SK-N-MC (cell line): ENCODE measurements at regions not wholly inside any gene's neighbourhood (a gene's known extent, or its start where the extent isn't known, plus 50 kb on each side); places are given as distances from the start of the nearest gene placed in this dataset.

ENCODE experiments used
- DNase-seq: peaks from one replicate; pipeline ENCODE4 v3.0.0-alpha.2; 2011; ENCODE audit warnings: low read depth, low spot score
- H3K27ac ChIP-seq: fragments of 200-600 bp; sonication (generic); 2 replicates; pipeline ENCODE4 v1.5.1; 2016; ENCODE audit warnings: mixed run types
- H3K36me3 ChIP-seq: fragments of 200-600 bp; sonication (generic); 2 replicates; pipeline ENCODE4 v1.6.1; 2017; ENCODE audit warnings: antibody characterized with exemption, low read length, mixed read lengths; ENCODE audit not compliant: insufficient read depth
- H3K4me3 ChIP-seq: fragments of 200-600 bp; sonication (generic); 2 replicates; pipeline ENCODE4 v1.5.1; 2016
- H3K9ac ChIP-seq: fragments of 200-600 bp; sonication (generic); 2 replicates; pipeline ENCODE4 v1.8.0; 2017; ENCODE audit warnings: mixed run types, mixed read lengths; ENCODE audit not compliant: insufficient read length
- H3K9me3 ChIP-seq: fragments of 200-600 bp; sonication (generic); 2 replicates; pipeline ENCODE4 v1.6.1; 2017; ENCODE audit warnings: low read depth, mild to moderate bottlenecking, antibody characterized with exemption, low read length, moderate library complexity, mixed read lengths
- EZH2 ChIP-seq: fragments of 200-600 bp; sonication (generic); IDR thresholded peaks from one replicate; pipeline ENCODE4 v1.6.1; 2017; ENCODE audit warnings: antibody characterized with exemption
- FOXP2 ChIP-seq: optimal IDR thresholded peaks from 2 replicates; pipeline ENCODE3; 2011; ENCODE audit warnings: mild to moderate bottlenecking, moderate library complexity; ENCODE audit not compliant: insufficient read depth; ENCODE audit errors: extremely low read length, control extremely low read depth
- POLR2AphosphoS5 ChIP-seq: IDR thresholded peaks from 2 replicates; pipeline ENCODE4 v1.6.1; 2012; ENCODE audit warnings: mild to moderate bottlenecking, low read depth, low read length, borderline replicate concordance

DNA sequence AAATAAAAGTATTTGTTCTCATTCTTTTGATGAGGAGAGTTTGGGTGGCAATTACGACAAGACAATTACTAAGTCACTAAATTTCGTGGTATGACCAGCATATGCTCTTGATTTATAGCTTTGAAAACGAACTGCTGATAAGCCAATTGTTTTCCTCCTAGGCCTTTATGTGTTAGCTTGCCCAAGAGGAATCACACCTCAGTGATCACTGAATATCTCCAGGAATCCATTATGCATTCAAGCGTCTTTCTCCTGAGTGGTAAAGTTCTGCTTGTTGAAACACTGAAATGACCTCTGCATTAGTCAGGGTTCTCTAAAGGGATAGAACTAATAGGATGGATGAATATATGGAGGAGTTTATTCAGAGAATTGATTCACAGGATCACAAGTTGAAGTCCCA lies 677.7 kb upstream of the MEF2C start:
- TF ChIP-seq POLR2AphosphoS5 (no peak), EZH2 (no peak), FOXP2 (no peak)
- Histone ChIP-seq H3K27ac (no peak overlapping the region), H3K4me3 (no peak overlapping the region), H3K9me3 (no peaks in the 10 kb centered on the region), H3K36me3 (no peaks in the 10 kb centered on the region), H3K9ac (no peak overlapping the region)
- no peak for DNase-seq

DNA sequence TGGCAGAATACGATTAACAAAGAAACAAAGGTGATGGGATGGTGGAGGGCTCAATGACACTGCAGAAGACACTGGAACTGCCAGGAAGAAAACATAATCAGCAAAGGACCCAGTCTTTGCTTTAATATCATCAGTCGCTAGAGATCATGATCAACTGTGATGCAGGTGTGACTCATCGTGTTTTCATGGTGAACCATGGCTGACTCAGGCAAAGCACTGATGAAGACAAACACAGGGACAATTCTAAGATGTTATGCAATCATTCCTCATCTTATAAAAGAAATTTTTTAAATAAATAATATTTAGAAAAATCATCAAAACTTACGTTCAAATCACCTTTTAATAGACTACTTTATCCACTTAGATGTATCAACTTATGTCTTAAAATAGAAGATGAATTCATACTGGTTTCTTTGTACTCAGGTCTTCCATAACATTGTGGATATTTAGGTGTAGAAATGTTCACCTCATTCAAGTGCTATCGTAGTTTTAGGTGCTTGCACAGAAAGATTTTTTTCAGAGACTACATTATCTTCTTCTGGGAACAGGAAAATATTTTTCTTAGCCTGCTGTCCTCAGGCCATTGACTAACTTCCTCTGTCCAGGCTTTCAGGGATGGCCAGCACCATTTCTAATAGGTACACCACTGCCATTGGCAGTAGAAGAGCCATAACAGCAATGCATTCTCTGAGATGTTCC lies 673.4 kb upstream of the MEF2C start:
- no peaks in the 10 kb centered on the region for H3K36me3 ChIP-seq
- H3K9ac ChIP-seq = no peak overlapping the region
- no peak for DNase-seq
- H3K9me3 ChIP-seq = no peaks in the 10 kb centered on the region
- TF ChIP-seq FOXP2 = no peak
- no peak for TF ChIP-seq POLR2AphosphoS5
- TF ChIP-seq EZH2 = no peak
- H3K4me3 ChIP-seq = no peak overlapping the region
- no peak overlapping the region for H3K27ac ChIP-seq

- no peak overlapping the region for H3K9ac ChIP-seq
- H3K4me3 ChIP-seq = no peak overlapping the region
- H3K9me3 ChIP-seq = no peaks in the 10 kb centered on the region
- no peaks in the 10 kb centered on the region for H3K36me3 ChIP-seq
- DNase-seq = no peak
- no peak overlapping the region for H3K27ac ChIP-seq
- TF ChIP-seq EZH2 = no peak
- no peak for TF ChIP-seq FOXP2
- TF ChIP-seq POLR2AphosphoS5 = no peak
Observed at GRCh38 chr5:89546657-89547056, 663.7 kb upstream of the MEF2C start.

GRCh38 chr5:89545626-89546025 lies 662.6 kb upstream of the MEF2C start:
- TF ChIP-seq POLR2AphosphoS5 (no peak), EZH2 (no peak), FOXP2 (no peak)

GRCh38 chr5:89545076-89545475 lies 662.1 kb upstream of the MEF2C start:
- Histone ChIP-seq H3K27ac (no peak overlapping the region), H3K9me3 (no peaks in the 10 kb centered on the region), H3K4me3 (no peak overlapping the region), H3K9ac (no peak overlapping the region), H3K36me3 (no peaks in the 10 kb centered on the region)
- no peak for DNase-seq
- TF ChIP-seq FOXP2 = no peak
- no peak for TF ChIP-seq POLR2AphosphoS5
- no peak for TF ChIP-seq EZH2

More at GRCh38 chr5:89545626-89546025, 662.6 kb upstream of the MEF2C start:
- H3K9ac ChIP-seq = no peak overlapping the region
- H3K36me3 ChIP-seq = no peaks in the 10 kb centered on the region
- no peak for DNase-seq
- H3K9me3 ChIP-seq = no peaks in the 10 kb centered on the region
- no peak overlapping the region for H3K27ac ChIP-seq
- H3K4me3 ChIP-seq = no peak overlapping the region

GRCh38 chr5:89542736-89543135 lies 659.8 kb upstream of the MEF2C start:
- TF ChIP-seq EZH2 = no peak
- no peak for TF ChIP-seq FOXP2
- TF ChIP-seq POLR2AphosphoS5 = no peak
- DNase-seq = no peak
- Histone ChIP-seq H3K9me3 (no peaks in the 10 kb centered on the region), H3K9ac (no peak overlapping the region), H3K36me3 (no peaks in the 10 kb centered on the region), H3K27ac (no peak overlapping the region), H3K4me3 (no peak overlapping the region)

DNA sequence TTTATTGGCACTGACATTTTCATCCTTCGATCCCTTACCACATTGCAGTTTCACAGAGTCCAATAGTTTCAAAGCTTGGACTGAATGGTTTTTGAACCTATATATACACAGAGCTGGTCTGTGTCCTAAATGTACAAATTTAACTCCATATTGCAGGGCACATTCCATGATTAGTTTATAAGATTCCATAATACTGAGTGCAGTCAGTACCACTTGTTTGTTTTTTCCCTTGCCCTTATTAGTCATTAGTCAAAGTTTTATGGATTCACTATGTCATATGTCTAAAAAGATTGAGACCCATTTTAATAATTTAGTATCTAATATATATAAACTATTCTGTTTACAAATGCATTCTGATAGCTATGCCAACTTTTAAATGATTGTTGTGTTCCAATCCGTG lies 654.8 kb upstream of the MEF2C start:
- no peaks in the 10 kb centered on the region for H3K9me3 ChIP-seq
- no peak for DNase-seq
- no peak for TF ChIP-seq EZH2
- no peak for TF ChIP-seq FOXP2
- no peak for TF ChIP-seq POLR2AphosphoS5
- no peak overlapping the region for H3K4me3 ChIP-seq
- no peaks in the 10 kb centered on the region for H3K36me3 ChIP-seq
- no peak overlapping the region for H3K27ac ChIP-seq
- H3K9ac ChIP-seq = no peak overlapping the region

DNA sequence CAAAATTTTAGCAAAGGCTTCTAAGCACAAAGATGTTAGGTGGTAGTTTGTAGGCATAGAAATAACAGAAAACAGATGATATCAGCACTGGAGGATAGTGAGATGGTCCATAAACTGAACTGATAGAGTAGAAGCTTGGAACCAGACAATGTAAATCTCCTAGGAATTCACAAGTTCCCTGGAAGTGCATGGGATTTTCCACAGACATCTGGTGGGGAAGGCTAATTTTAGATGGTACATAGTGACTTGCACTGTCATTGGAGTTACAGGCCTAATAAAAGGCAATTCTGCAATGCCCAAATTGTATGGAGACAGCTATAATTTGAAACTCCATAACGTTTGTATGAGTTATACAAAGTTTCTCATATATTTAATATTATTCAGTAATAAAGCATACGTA lies 653.0 kb upstream of the MEF2C start:
- no peak for TF ChIP-seq EZH2
- no peak for TF ChIP-seq FOXP2
- TF ChIP-seq POLR2AphosphoS5 = no peak
- Histone ChIP-seq H3K9me3 (no peaks in the 10 kb centered on the region), H3K9ac (no peak overlapping the region), H3K36me3 (no peaks in the 10 kb centered on the region), H3K27ac (no peak overlapping the region), H3K4me3 (no peak overlapping the region)
- DNase-seq = no peak

DNA sequence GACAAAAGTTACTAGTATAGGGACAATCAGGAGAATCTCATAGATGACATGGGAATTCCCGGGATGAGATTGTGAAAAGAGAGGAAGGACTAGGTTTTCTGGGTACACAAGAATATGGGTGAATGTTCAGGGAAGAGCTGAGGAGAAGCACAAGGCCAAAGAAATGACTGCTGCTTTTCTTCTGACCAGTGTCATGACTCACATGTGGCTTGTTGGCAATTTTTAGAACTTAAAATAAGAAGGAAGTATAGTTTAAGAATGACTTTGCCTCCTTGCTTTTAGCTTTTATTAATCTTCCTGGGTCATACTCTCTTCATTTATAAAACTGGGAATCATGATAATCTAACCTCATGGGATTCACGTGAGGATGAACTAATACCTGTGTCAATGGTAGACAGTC lies 652.4 kb upstream of the MEF2C start:
- no peak for DNase-seq
- no peak for TF ChIP-seq EZH2
- no peak overlapping the region for H3K9ac ChIP-seq
- no peak overlapping the region for H3K27ac ChIP-seq
- no peaks in the 10 kb centered on the region for H3K9me3 ChIP-seq
- H3K4me3 ChIP-seq = no peak overlapping the region
- H3K36me3 ChIP-seq = no peaks in the 10 kb centered on the region
